Gastrocnemius medialis (tissue), 4 donors: ENCODE measurements at regions not wholly inside any gene's neighbourhood (a gene's known extent, or its start where the extent isn't known, plus 50 kb on each side); places are given as distances from the start of the nearest gene placed in this dataset.

ENCODE experiments used
- POLR2A ChIP-seq, 2 donors: fragments of 450-650 bp; IDR thresholded peaks; one replicate each; pipeline ENCODE4 v1.6.1; 2017; ENCODE audit warnings: antibody characterized with exemption in 2 of 2, mild to moderate bottlenecking in 2 of 2, moderate library complexity in 2 of 2
- TF ChIP-seq, protein P1 (sequence below), 5 experiments: fragments of 450-650 bp in 3 of 5; fragments of 200-600 bp in 2 of 5; sonication (generic) in 2 of 5; IDR thresholded peaks in 4 of 5; conservative IDR thresholded peaks in 1 of 5; 1 replicate in 4 of 5; 2 replicates in 1 of 5; pipeline ENCODE4 v1.5.1; 2016 to 2019; ENCODE audit warnings: antibody characterized with exemption in 5 of 5, mild to moderate bottlenecking in 3 of 5, moderate library complexity in 3 of 5

DNA sequence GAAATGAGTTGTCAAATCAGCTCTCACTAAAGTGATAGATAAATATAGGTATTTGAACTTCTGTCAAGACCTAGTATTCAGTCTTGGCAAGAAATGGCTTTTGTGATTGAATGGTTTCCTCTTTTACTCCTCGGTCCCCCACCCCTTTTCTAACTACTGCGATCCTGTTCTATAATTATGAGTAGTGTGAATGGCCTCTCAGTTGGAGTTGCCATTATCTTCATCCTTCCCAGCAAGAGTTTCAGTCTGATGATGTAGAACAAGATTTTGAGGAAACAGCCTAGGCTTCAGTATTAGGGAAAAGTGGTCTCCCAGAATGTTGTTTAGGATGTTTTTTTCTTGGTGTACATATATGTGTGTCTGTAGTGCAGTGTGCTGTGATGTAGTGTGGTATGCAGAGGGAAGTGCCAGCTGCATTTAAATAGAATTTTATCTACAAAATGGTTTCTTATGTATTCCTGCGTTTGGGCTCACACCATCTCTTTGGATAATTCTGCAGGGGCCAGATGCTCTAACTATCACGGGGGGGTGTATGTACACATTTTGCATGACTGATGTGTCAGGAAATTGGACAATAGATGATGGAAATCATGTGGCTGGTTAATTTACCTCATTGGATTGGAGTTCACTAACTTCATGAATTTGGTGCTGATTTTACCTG is 180.1 kb upstream of the MMS22L start:
- TF ChIP-seq, protein P1, sequence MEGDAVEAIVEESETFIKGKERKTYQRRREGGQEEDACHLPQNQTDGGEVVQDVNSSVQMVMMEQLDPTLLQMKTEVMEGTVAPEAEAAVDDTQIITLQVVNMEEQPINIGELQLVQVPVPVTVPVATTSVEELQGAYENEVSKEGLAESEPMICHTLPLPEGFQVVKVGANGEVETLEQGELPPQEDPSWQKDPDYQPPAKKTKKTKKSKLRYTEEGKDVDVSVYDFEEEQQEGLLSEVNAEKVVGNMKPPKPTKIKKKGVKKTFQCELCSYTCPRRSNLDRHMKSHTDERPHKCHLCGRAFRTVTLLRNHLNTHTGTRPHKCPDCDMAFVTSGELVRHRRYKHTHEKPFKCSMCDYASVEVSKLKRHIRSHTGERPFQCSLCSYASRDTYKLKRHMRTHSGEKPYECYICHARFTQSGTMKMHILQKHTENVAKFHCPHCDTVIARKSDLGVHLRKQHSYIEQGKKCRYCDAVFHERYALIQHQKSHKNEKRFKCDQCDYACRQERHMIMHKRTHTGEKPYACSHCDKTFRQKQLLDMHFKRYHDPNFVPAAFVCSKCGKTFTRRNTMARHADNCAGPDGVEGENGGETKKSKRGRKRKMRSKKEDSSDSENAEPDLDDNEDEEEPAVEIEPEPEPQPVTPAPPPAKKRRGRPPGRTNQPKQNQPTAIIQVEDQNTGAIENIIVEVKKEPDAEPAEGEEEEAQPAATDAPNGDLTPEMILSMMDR (IDR thresholded peaks at IDR 0.05 in 4 of 5, conservative IDR thresholded peaks at IDR 0.05 in 1 of 5) = no peak
- TF ChIP-seq POLR2A (IDR thresholded peaks at IDR 0.05) = no peak
